HG03175 (cell line): ENCODE measurements at regions not wholly inside any gene's neighbourhood (a gene's known extent, or its start where the extent isn't known, plus 50 kb on each side); places are given as distances from the start of the nearest gene placed in this dataset.

Source experiments
- ATAC-seq: cut with Tn5 transposase; IDR thresholded peaks from one replicate; pipeline ENCODE4 v1.9.1; 2021; ENCODE audit warnings: mild to moderate bottlenecking, moderate library complexity; ENCODE audit not compliant: unreplicated experiment

DNA sequence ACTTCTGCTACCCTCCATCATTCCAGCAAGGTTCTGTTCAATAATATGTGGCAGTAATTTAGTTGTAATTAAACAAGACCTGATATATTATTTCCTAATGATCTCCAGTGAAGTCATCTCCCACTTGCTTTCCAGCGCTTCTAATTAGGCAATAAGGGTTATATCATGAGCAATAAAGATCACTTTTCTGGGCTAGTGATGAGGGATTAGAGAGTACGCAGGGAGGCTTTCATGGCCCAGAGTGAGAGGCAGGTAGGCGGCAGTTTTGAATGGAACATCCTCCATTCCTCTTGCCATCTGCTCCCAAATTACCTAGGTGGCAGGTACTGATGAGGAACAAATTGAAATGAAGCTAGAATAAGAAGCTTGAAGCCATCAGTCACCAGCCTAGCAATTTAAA, 358.1 kb upstream of the SYT4 start:
- ATAC-seq, result no peak

DNA sequence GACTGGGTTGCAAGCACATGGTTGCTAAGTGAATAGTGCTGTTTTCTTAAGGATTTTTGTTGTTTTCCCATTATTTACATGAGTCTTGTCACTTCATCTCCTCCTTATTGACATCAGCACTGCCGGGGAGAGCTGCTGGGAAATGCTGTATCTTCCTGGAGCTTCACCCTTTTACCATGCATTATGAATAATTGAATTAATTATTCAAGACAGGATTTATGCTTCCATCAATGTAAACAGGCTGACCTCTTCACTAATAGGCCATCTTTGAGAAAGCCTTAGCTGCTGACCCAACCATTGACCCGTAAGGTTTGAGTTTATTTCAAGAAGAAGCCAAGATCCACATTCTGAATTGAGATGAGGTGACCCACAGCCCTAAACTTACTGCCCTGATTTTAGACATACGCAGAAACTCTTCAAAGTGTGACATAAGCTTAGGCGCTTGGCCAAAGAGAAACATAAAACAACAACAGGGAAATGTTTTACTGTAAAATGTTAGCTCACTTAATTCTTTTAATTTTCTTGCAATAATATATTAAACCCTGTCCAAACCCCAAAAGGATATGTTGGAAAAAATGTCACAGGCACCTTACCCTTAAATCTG, 365.5 kb upstream of the SYT4 start:
- ATAC-seq, result no peak

DNA sequence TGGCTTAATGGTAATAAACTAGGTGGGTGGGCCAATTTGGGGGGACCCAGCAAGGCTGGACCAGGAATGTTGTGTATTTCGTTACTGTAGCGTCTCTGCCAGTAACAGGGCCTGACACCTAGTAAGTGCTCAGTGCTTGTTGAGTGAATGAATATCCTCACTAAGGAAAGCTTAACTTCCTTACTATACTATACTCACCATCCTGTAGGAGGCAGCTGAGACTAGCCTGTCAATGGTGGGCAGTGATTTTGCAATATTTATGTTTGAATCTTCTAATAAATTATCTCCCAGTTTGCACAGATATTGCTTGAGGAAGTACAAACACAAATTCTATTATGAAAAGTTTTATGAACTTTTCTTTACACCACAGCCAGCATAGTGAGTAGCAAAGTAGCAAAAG, 370.7 kb upstream of the SYT4 start:
- no peak for ATAC-seq

DNA sequence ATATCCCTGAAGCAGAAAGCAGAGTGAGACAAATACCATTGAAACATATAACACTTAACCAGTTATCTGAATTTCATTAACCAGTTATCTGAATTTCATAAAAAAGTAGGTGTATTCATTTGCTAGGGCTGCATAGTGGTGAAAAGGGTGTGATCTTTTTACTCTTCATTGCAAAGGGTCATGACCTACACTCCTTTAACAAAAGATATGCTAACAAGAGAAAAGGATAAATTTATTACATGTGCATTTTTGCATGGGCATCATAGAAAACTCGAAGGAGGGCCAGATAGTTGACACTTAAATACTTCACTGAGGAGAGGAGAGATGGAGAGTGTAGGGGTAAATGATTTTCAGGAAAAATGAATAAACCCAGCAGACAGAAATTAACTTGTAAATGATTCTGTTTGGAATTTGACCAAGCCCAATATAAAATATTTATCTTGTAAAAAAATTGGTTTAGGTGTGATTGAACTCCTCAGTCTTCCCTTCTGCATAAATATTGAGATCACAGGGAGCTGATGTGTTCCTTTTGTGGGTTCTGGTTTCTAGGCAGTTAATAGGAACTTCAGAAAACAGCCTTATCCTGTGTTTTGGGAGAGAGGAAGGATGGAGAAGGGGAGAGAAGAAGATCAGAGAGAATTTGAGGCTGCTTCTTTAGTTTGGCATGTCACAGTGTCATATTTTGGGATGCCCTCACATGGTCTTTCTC, 372.5 kb upstream of the SYT4 start:
- ATAC-seq, result no peak

DNA sequence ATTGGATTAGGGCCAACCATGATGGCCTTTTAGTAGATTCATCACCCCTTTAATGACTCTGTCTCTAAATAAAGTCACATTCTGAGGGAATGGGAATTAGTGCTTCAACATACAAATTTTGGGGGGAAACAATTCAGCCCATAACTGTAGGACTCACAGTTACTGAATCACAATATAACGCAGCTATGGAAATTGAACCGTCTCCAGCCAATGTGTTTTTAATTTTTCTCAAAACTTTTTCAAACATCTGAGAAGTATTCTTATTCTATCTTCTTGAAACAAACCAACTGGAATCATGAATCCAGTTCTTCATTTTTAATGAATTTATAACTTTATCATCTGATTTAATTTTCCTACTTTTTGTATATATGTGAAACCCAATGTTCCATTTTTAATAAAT, 373.1 kb upstream of the SYT4 start:
- no peak for ATAC-seq

DNA sequence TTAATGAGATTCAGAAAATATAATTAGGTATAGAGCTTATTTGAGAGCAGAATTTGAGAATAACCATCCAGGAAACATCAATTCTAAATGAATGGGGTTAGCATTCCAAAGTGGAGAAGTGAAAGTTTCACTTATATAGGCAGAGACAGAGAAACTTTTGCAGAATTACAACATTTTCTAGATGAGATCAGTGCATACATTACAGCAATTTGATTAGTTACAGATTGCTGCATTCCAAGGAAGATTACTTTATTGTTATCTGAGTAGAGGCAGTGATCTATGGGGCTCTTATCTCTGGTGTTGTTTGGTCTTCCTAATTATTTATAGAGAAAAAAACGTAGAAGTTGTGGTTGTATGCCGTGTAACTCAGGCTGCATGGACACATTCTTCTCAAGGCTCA, 373.8 kb upstream of the SYT4 start:
- no peak for ATAC-seq

DNA sequence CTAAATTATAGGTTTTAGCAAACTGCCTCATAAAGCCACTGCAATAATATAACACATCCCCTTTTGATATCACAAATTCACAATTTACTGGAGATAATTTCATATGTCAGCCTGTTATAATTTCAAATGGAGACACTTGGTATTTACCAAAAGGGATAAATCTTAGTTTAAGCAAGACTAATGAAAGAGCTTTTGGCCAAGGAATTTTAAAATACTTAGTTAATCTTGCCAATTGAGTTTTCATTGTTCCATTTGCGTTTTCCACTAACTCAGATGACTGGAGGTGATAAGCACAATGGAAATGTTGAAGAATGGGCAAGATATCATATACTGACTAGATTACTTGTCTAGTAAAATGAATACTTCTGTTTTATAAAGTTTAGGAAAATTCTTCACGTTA, 379.3 kb upstream of the SYT4 start:
- no peak for ATAC-seq

DNA sequence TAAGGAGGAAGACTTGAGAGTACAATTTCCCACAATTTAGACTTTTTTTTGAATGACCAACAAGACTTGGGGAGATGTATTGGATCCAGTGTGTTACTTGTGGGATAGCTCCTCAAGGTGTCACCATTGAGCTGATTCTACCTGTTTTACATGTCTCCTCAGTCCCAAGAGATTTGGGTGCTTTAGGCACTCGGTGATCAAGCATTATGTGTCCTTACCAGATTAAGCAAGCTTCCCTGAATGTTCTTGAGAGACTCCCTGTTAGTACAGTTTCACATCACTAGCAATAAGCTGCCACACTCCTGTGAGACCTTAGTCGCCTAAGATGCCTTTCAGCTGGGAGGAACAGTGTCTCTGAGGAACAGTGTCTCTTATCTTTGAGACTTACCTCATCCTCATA, 384.3 kb upstream of the SYT4 start:
- peak; percentile 76 for ATAC-seq

DNA sequence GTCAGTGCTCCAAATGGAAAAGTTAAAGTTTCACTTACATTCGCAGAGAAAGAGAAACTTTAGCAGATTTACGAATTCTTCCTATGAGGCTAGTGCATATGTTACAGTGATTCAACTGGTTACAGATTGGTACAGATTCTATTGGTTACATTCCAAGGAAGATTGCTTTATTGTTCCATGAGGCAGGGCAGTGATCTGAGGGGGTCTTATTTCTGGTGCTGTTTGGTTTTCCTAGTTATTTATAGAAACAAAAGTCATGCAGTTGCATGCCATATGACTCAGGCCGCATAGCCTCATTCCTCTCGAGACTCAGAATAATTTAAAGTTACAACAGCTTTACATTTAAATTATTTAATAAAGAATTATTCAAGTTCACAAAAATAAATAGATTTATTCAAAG, 385.4 kb upstream of the SYT4 start:
- ATAC-seq, result no peak

DNA sequence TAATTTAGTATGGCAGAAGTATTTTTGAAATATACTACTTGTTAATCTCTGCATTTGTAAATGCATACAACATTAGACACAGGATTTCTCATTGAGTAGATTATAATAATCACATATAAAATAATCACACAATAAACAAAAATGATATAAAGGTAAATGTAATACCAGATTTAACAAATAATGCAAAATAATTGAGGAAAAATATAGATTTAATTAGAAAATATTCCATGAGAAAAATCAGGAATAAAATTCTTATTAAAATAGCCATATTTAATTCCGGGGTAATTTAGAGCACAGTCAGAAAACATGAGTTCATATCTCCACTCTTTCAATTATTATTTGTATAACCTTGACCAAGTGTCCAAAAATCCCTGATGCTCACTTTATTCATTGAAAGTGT, 385.9 kb upstream of the SYT4 start:
- no peak for ATAC-seq

DNA sequence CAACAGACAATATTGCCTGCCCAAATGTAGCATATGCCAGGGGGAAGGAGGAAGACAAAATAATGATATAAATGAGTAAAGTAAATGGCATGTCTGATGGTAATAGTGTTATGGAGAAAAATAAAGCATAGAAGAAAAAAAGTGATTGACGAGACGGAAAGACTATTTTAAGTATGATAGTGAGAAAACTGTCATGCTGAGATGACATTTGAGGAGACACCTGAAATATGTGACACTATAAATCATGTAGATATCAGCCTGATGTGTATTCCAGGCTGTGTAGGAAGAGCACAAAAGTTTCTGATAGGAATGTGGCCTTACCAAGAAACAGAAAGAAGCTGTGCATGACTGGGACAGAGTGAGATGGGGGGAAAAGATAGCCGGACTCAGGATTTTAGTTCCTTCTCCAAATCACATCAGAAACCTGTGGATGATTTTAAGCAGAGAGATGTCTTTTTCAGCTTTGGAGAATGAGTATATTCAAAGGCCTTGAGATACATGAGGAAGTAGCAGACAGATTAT, 387.3 kb upstream of the SYT4 start:
- no peak for ATAC-seq

DNA sequence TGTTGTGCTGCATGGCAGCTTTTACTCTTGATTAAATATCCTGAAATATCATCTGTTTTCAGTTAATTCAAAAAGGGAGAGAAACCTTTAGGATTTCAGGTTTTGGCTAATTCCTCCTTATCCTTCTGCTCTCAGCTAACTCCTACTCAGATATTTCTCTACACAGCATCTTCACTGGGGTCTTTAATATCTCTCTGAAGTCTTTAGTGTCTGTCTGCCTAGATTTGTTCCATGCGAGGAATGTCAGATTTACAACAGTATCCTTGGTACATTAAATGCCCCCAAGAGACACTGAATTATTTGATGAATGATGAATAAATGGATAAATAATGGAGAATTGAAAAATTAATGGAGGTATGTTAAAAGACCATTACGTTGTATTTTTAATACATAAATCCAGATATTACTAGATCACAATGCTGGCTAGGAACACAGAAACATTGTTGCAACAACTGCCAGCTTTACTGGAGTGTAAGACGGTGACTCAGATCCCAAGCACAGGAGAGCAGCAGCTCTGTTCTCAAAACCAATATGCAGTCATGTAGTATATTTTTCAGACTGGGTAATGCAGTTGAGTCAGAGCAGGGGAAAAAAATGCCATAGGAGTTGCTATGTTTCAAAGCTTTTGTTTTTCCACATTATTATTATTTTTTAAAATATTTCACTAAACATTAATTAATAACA, 388.0 kb upstream of the SYT4 start:
- no peak for ATAC-seq

DNA sequence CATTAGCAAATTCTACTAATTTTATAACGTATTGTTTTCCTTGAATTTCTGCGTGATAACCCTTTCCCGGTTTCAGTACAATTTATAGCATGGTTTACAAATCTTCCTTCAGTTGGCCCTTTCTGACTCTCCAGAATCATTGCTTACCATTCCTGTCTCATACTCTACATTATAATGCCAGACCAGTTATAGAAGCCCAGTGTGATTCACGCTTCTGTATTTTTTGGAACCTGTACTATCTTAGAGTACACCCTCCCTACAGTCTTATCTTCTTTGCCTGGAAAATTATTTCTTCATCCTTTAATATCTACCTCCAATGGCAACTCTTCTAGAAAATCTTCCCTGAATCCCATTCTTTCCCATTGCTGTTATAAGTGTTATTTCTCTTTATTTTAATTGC, 391.6 kb upstream of the SYT4 start:
- ATAC-seq, result no peak

DNA sequence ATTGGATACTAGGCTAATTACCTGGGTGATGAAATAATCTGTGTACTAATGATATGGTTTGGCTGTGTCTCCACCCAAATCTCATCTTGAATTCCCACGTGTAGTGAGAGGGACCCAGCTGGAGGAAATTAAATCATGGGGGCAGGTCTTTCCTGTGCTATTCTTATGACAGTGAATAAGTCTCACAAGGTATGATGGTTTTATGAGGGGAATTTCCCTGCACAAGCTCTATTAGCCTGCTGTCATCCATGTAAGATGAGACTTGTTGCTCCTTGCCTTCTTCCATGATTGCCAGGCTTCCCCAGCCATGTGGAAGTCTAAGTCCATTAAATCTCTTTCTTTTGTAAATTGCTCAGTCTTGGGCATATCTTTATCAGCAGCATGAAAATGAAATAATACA, 394.1 kb upstream of the SYT4 start:
- no peak for ATAC-seq

DNA sequence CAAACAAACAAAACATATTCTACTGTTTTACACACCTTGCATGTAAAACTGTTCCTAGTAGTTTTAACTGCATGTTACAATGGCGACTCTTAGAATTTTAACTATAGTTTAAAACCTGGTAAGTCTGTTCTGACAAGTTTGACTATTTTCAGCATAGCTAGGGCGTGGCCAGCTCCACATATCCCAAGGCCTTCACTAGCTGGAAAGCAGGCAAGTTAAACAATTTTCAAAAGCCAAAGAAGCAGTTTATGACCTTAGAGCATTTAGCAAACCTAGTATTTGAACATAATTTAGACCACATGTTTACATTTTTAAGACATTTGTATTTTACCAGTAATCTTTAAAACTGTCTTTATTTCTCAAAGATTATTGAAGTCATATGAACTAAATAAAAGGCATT, 402.8 kb upstream of the SYT4 start:
- no peak for ATAC-seq

DNA sequence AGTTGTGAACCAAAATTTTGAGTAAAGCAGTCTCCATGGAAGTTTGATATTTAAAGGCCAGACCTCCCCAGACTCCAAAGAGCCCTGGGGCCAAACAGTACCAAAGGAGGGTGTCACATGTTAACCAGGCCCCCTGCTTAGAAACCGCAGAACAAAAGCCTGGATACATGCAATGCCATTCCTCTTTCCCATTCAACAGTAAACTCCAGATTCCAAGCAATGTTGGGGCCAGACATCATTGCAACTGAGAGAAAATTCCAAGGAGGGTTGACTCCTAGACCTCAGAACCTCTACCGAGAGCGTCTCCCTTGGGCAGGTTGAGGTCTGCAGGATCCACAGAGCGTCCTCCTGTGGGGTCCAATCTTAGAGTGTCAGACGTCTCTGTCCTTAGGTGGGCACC, 404.4 kb upstream of the SYT4 start:
- ATAC-seq, result no peak

DNA sequence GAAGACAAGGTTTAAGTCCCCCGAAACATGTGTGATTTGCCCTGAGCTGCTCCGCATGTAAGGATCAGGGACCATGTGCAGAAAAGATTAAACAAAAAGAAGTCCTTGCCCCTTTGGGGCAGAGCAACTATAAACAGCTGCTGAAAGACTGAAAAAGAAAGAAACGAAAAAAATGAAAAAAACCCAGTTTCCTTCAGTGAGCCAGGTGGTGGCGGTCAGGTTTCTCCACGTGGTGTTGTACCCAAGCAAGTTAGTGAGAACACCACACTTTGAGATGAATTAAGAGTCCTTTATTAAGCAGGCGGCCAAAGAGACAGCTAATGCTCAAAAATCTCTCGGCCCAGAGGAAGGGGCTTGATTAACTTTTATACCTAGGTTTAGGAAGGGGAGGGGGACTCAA, 404.9 kb upstream of the SYT4 start:
- ATAC-seq, result no peak

DNA sequence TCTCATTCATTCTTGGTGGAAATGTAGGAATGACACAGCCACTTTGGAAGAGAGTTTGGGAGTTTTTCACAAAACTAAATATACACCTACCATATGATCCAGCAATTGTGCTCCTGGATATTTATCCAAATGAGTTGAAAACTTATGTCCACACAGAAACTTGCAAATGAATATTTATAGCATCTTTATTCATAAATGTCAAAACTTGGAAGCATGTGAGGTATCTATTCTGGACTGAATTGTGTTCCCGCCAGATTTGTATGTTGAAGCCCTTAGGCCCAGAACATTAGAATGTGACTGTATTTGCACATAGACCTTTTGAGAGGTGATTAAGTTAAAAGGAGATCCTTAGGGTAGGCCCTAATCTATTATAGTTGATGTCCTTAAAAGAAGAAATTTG, 409.4 kb upstream of the SYT4 start:
- ATAC-seq, result no peak

DNA sequence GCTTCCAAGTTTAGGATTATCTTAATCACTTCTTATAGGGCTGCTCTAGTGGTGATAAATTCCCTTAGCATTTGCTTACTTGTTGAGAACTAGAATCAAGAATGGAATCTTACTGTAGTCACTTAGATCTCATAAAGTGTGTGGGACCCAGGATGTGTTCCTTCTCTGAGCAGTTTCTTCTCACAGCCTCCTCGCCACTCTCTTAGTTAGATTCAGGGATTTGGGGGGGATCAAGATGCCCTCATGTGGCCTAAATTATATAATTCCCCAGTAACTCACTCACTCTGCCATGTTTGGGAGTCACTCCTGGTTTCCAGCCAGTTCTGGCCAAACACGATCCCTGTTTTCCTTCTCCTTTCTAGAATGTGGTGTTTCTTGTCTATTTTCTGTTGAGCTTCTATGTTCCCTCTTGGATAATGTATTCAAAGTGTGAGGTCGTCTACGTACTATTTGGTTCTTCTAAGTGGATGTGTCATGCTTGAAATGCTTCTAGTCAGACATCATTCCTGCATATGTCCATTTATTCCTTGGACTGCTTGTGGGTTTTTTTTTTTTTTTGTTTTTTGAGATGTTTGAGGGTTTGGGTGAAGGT, 414.9 kb upstream of the SYT4 start:
- no peak for ATAC-seq

DNA sequence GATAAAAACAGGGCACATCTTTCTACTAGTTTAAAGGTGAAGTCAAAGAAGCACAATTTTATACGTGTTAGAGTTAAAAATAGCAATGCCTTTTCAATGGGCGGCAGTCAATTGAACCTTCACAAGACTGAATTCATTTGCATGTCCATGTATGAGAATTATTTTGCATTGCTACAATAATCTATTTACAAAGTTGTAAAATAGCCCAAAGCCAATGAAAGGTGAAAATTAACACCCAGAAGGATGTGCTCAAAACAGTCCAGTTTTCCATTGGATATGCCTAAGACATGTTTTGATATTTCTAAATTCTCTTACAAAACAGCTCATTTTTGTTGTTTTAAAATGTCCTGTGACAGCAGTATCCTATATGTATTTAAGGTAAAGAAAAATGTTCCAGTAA, 425.1 kb upstream of the SYT4 start:
- no peak for ATAC-seq

DNA sequence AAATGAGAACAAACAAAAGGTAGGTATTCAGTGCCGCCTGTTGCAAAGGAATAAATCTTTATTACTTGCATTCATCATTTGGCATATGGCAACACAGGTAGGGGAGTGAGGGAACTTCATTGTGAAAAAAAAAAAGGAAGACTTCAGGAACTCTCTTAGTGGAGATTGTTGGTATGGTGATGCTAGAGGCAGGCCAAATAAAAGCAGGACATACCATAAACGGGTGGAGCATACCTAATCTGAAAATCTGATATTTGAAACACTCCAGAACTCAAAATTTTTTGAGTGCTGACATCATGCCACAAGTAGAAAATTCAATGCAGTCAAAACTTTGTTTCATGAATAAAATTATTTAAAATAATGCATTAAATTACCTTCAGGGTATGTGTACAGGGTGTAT, 425.8 kb upstream of the SYT4 start:
- ATAC-seq, result no peak

DNA sequence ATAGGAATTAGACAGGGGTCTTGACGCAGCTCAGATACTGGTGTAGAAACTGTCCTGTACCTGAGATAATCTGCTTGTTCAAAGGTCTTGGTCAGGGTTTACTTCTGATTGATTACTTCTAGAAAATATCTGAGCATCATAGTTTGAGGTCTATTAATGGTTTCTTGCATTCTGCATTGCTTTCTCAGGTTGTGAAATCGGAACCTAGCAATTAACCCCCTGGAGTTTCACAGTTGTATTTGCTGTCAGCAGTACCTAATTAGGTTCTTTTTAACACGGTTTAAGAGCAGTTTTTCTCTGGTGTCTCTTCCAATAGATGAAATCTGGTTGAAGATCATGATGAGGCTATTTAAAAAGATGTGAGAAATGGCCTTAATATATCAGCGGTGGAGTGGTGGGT, 428.6 kb upstream of the SYT4 start:
- no peak for ATAC-seq
